ENCODE measurements at regions not wholly inside any gene's neighbourhood (a gene's known extent, or its start where the extent isn't known, plus 50 kb on each side); places are given as distances from the start of the nearest gene placed in this dataset.

DNA sequence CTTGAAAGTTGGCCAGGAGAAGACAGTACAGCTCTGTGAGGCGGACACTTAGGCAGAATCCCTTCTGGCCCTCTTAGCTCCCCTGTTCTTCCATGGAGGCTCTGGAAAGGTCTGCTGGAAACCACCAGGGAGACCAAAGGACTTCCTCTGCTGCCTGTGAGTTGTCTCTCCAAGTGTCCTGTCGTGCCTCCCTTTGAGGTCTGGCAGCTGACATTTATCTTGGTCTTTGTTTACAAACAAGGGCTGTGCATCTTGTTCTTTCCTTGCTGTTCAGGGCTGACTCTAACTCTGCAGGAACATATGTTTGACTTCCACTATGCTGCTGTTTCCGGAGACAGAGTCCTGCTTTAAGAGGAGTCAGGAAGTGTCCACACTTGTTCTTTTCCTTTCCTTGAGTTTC lies 159.9 kb upstream of the FRMD6 start:
- peaks cover 9% of the 10 kb centered on the region; the same call in 2 of the 3 replicates for H3K9me3 Mint-ChIP-seq
- ATAC-seq (no peak), DNase-seq (ENCODE audit: low spot score) (no peak)
- no peaks in the 10 kb centered on the region for H3K36me3 Mint-ChIP-seq (ENCODE audit: low read depth)
- Histone ChIP-seq H3K36me3 (ENCODE audit: insufficient read depth) (no peaks in the 10 kb centered on the region), H3K4me2 (no peak overlapping the region), H4K20me1 (replicated peaks; ENCODE audit: insufficient read depth) (no peaks in the 10 kb centered on the region), H2AFZ (no peak overlapping the region), H3K27me3 (ENCODE audit: insufficient read depth) (no peaks in the 10 kb centered on the region), H3F3A (replicated peaks; ENCODE audit: low read depth) (no peaks in the 10 kb centered on the region), H3K4me3 (no peak overlapping the region), H3K27ac (ENCODE audit: low read depth) (no peak overlapping the region), H3K4me1 (ENCODE audit: insufficient read depth) (peaks cover 2% of the 10 kb centered on the region; the same call in 1 of the 2 replicates), H3K9me2 (ENCODE audit: insufficient read depth) (peaks cover 23% of the 10 kb centered on the region), H3K79me2 (replicated peaks; ENCODE audit: insufficient read depth) (no peaks in the 10 kb centered on the region)
- TF ChIP-seq, protein P1, sequence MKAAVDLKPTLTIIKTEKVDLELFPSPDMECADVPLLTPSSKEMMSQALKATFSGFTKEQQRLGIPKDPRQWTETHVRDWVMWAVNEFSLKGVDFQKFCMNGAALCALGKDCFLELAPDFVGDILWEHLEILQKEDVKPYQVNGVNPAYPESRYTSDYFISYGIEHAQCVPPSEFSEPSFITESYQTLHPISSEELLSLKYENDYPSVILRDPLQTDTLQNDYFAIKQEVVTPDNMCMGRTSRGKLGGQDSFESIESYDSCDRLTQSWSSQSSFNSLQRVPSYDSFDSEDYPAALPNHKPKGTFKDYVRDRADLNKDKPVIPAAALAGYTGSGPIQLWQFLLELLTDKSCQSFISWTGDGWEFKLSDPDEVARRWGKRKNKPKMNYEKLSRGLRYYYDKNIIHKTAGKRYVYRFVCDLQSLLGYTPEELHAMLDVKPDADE (IDR thresholded peaks at IDR 0.05) = no peak
- TF ChIP-seq STAT1 (IDR thresholded peaks at IDR 0.05; ENCODE audit: unreplicated experiment) (no peak), ZNF331 (CRISPR knock-in tag; IDR thresholded peaks at IDR 0.05; ENCODE audit: low read depth) (no peak), EZH2phosphoT487 (IDR thresholded peaks at IDR 0.05; ENCODE audit: unreplicated experiment) (no peak), CREB1 (CRISPR knock-in tag; IDR thresholded peaks at IDR 0.05; ENCODE audit: low read depth) (no peak), NANOG (IDR thresholded peaks at IDR 0.05; ENCODE audit: borderline replicate concordance) (no peak), POLR2AphosphoS5 (IDR thresholded peaks at IDR 0.05; ENCODE audit: low read depth) (no peak), JUNB (IDR thresholded peaks at IDR 0.05; ENCODE audit: unreplicated experiment) (no peak), ZNF114 (CRISPR knock-in tag; IDR thresholded peaks at IDR 0.05) (no peak), EZH2 (IDR thresholded peaks at IDR 0.05; ENCODE audit: low read depth, unreplicated experiment) (no peak)
- TF ChIP-seq, protein P2, sequence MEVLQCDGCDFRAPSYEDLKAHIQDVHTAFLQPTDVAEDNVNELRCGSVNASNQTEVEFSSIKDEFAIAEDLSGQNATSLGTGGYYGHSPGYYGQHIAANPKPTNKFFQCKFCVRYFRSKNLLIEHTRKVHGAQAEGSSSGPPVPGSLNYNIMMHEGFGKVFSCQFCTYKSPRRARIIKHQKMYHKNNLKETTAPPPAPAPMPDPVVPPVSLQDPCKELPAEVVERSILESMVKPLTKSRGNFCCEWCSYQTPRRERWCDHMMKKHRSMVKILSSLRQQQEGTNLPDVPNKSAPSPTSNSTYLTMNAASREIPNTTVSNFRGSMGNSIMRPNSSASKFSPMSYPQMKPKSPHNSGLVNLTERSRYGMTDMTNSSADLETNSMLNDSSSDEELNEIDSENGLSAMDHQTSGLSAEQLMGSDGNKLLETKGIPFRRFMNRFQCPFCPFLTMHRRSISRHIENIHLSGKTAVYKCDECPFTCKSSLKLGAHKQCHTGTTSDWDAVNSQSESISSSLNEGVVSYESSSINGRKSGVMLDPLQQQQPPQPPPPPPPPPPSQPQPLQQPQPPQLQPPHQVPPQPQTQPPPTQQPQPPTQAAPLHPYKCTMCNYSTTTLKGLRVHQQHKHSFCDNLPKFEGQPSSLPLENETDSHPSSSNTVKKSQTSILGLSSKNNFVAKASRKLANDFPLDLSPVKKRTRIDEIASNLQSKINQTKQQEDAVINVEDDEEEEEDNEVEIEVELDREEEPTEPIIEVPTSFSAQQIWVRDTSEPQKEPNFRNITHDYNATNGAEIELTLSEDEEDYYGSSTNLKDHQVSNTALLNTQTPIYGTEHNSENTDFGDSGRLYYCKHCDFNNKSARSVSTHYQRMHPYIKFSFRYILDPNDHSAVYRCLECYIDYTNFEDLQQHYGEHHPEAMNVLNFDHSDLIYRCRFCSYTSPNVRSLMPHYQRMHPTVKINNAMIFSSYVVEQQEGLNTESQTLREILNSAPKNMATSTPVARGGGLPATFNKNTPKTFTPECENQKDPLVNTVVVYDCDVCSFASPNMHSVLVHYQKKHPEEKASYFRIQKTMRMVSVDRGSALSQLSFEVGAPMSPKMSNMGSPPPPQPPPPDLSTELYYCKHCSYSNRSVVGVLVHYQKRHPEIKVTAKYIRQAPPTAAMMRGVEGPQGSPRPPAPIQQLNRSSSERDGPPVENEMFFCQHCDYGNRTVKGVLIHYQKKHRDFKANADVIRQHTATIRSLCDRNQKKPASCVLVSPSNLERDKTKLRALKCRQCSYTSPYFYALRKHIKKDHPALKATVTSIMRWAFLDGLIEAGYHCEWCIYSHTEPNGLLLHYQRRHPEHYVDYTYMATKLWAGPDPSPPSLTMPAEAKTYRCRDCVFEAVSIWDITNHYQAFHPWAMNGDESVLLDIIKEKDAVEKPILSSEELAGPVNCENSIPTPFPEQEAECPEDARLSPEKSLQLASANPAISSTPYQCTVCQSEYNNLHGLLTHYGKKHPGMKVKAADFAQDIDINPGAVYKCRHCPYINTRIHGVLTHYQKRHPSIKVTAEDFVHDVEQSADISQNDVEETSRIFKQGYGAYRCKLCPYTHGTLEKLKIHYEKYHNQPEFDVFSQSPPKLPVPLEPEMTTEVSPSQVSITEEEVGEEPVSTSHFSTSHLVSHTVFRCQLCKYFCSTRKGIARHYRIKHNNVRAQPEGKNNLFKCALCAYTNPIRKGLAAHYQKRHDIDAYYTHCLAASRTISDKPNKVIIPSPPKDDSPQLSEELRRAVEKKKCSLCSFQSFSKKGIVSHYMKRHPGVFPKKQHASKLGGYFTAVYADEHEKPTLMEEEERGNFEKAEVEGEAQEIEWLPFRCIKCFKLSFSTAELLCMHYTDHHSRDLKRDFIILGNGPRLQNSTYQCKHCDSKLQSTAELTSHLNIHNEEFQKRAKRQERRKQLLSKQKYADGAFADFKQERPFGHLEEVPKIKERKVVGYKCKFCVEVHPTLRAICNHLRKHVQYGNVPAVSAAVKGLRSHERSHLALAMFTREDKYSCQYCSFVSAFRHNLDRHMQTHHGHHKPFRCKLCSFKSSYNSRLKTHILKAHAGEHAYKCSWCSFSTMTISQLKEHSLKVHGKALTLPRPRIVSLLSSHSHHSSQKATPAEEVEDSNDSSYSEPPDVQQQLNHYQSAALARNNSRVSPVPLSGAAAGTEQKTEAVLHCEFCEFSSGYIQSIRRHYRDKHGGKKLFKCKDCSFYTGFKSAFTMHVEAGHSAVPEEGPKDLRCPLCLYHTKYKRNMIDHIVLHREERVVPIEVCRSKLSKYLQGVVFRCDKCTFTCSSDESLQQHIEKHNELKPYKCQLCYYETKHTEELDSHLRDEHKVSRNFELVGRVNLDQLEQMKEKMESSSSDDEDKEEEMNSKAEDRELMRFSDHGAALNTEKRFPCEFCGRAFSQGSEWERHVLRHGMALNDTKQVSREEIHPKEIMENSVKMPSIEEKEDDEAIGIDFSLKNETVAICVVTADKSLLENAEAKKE (CRISPR knock-in tag; IDR thresholded peaks at IDR 0.05) = no peak
- TF ChIP-seq, protein P3, sequence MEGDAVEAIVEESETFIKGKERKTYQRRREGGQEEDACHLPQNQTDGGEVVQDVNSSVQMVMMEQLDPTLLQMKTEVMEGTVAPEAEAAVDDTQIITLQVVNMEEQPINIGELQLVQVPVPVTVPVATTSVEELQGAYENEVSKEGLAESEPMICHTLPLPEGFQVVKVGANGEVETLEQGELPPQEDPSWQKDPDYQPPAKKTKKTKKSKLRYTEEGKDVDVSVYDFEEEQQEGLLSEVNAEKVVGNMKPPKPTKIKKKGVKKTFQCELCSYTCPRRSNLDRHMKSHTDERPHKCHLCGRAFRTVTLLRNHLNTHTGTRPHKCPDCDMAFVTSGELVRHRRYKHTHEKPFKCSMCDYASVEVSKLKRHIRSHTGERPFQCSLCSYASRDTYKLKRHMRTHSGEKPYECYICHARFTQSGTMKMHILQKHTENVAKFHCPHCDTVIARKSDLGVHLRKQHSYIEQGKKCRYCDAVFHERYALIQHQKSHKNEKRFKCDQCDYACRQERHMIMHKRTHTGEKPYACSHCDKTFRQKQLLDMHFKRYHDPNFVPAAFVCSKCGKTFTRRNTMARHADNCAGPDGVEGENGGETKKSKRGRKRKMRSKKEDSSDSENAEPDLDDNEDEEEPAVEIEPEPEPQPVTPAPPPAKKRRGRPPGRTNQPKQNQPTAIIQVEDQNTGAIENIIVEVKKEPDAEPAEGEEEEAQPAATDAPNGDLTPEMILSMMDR (conservative IDR thresholded peaks at IDR 0.05; ENCODE audit: low read depth in 2 of 2) = no peak
- TF ChIP-seq, protein P4, sequence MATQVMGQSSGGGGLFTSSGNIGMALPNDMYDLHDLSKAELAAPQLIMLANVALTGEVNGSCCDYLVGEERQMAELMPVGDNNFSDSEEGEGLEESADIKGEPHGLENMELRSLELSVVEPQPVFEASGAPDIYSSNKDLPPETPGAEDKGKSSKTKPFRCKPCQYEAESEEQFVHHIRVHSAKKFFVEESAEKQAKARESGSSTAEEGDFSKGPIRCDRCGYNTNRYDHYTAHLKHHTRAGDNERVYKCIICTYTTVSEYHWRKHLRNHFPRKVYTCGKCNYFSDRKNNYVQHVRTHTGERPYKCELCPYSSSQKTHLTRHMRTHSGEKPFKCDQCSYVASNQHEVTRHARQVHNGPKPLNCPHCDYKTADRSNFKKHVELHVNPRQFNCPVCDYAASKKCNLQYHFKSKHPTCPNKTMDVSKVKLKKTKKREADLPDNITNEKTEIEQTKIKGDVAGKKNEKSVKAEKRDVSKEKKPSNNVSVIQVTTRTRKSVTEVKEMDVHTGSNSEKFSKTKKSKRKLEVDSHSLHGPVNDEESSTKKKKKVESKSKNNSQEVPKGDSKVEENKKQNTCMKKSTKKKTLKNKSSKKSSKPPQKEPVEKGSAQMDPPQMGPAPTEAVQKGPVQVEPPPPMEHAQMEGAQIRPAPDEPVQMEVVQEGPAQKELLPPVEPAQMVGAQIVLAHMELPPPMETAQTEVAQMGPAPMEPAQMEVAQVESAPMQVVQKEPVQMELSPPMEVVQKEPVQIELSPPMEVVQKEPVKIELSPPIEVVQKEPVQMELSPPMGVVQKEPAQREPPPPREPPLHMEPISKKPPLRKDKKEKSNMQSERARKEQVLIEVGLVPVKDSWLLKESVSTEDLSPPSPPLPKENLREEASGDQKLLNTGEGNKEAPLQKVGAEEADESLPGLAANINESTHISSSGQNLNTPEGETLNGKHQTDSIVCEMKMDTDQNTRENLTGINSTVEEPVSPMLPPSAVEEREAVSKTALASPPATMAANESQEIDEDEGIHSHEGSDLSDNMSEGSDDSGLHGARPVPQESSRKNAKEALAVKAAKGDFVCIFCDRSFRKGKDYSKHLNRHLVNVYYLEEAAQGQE (IDR thresholded peaks at IDR 0.05; ENCODE audit: unreplicated experiment) = no peak
- no peak overlapping the region for H3K4me3 Mint-ChIP-seq
- no peaks in the 10 kb centered on the region for H3K27me3 Mint-ChIP-seq (ENCODE audit: insufficient read depth, low read depth, poor library complexity)
- H3K4me1 Mint-ChIP-seq = no peaks in the 10 kb centered on the region; the same call in 2 of the 3 replicates
- H3K27ac Mint-ChIP-seq = no peak overlapping the region
